Kidney capillary endothelial cell (primary cell): ENCODE measurements at regions not wholly inside any gene's neighbourhood (a gene's known extent, or its start where the extent isn't known, plus 50 kb on each side); places are given as distances from the start of the nearest gene placed in this dataset.

Experiments
- DNase-seq: peaks from one replicate; pipeline ENCODE4 v3.0.0-alpha.2; 2018; ENCODE audit warnings: low spot score

GRCh38 chr3:153314038-153314437 is 152.0 kb downstream of the RAP2B start:
- DNase-seq, result no peak

- DNase-seq, result no peak
These were observed 153.8 kb downstream of the RAP2B start for GRCh38 chr3:153315781-153316180.

- DNase-seq, result no peak
These were observed 157.9 kb downstream of the RAP2B start for GRCh38 chr3:153319705-153320554.

- DNase-seq, result no peak
These were observed 158.6 kb downstream of the RAP2B start for GRCh38 chr3:153320585-153321128.

GRCh38 chr3:153328690-153329089 is 166.7 kb downstream of the RAP2B start:
- no peak for DNase-seq

GRCh38 chr3:153330901-153331300 is 168.9 kb downstream of the RAP2B start:
- no peak for DNase-seq

- DNase-seq, result no peak
These were observed 169.7 kb downstream of the RAP2B start for GRCh38 chr3:153331676-153332075.

GRCh38 chr3:153334558-153334957 is 172.5 kb downstream of the RAP2B start:
- no peak for DNase-seq

- DNase-seq, result no peak
These were observed 175.3 kb downstream of the RAP2B start for GRCh38 chr3:153337369-153337768.

- DNase-seq, result no peak
These were observed 176.5 kb downstream of the RAP2B start for GRCh38 chr3:153338487-153338886.

- no peak for DNase-seq
These were observed 177.0 kb downstream of the RAP2B start for GRCh38 chr3:153339065-153339464.

- no peak for DNase-seq
These were observed 182.2 kb downstream of the RAP2B start for GRCh38 chr3:153343988-153344782.

GRCh38 chr3:153348457-153349107 is 186.6 kb downstream of the RAP2B start:
- DNase-seq, result no peak

GRCh38 chr3:153349108-153349499 is 187.1 kb downstream of the RAP2B start:
- no peak for DNase-seq

- no peak for DNase-seq
These were observed 188.4 kb downstream of the RAP2B start for GRCh38 chr3:153350420-153350819.

GRCh38 chr3:153354641-153355040 is 192.6 kb downstream of the RAP2B start:
- no peak for DNase-seq

- no peak for DNase-seq
These were observed 193.5 kb downstream of the RAP2B start for GRCh38 chr3:153355559-153355958.

GRCh38 chr3:153356908-153357307 is 194.9 kb downstream of the RAP2B start:
- no peak for DNase-seq

- DNase-seq, result no peak
These were observed 195.4 kb downstream of the RAP2B start for GRCh38 chr3:153357436-153357835.

GRCh38 chr3:153369561-153370374 is 207.7 kb downstream of the RAP2B start:
- no peak for DNase-seq

- no peak for DNase-seq
These were observed 208.7 kb downstream of the RAP2B start for GRCh38 chr3:153370680-153371079.

- DNase-seq, result no peak
These were observed 210.3 kb downstream of the RAP2B start for GRCh38 chr3:153372326-153372725.
